ENCODE measurements at regions not wholly inside any gene's neighbourhood (a gene's known extent, or its start where the extent isn't known, plus 50 kb on each side); places are given as distances from the start of the nearest gene placed in this dataset.
"Not testable (repeated sequence)": the region's sequence is repeated elsewhere in the genome, so short reads cannot be mapped to it uniquely, and the experiment has no call there.

DNA sequence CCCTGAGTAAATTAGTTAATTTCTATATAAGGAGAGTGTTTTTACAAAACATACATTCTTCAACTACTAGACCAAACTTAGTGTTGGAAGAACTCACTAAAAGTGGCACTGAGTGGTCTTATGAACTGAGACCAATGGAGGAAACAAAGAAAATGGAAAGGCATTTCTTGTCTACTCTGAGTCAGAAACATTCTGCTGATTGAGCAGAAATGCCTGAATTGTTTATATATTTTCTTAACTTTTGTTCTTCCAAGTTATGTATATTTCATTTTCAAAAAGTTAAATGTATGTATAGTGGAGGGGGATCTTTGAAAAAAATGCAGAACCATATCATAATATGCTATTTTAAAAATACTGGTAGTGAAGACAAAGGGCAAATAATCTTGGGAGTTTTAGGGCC is 320.7 kb downstream of the HGF start:
- TF ChIP-seq, protein P1, sequence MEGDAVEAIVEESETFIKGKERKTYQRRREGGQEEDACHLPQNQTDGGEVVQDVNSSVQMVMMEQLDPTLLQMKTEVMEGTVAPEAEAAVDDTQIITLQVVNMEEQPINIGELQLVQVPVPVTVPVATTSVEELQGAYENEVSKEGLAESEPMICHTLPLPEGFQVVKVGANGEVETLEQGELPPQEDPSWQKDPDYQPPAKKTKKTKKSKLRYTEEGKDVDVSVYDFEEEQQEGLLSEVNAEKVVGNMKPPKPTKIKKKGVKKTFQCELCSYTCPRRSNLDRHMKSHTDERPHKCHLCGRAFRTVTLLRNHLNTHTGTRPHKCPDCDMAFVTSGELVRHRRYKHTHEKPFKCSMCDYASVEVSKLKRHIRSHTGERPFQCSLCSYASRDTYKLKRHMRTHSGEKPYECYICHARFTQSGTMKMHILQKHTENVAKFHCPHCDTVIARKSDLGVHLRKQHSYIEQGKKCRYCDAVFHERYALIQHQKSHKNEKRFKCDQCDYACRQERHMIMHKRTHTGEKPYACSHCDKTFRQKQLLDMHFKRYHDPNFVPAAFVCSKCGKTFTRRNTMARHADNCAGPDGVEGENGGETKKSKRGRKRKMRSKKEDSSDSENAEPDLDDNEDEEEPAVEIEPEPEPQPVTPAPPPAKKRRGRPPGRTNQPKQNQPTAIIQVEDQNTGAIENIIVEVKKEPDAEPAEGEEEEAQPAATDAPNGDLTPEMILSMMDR (IDR thresholded peaks at IDR 0.05; ENCODE audit: insufficient read depth, low read depth, low read length, missing control alignments), result no peak
- no peak for DNase-seq (ENCODE audit: low read depth)
- H3K4me3 ChIP-seq (ENCODE audit: low read depth, low read length), result no peak overlapping the region

DNA sequence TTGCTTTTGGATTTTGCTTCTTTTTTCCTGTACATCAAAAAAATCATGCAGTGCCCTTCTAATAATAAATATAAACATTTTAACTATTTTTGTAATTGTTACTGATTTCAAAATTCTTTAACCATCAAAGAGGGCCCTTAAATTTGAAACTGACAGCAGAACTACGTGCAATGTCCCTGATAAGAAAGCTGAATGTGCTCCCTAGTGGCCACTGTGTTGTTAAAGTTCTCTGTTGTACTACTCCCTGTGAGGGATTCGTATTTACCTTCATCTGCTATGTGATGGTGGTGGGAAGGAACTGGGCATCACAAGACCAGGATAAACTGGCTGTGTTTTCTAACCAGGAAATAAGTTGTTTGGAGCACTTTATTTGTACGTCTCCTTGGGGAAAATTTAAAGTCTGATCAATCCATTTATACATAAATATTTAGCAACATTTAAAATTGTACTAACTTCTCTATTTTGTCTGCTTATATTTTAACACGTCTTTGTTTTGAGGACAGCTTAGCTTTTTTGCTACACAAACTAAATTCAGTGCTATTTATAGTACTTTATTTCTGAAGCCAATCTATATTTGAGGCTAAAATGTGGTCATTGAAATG is 322.4 kb downstream of the HGF start:
- H3K4me3 ChIP-seq (ENCODE audit: low read depth, low read length), result no peak overlapping the region
- TF ChIP-seq, protein P1 (IDR thresholded peaks at IDR 0.05; ENCODE audit: insufficient read depth, low read depth, low read length, missing control alignments), result no peak
- peak; percentile 11 for DNase-seq (ENCODE audit: low read depth)

DNA sequence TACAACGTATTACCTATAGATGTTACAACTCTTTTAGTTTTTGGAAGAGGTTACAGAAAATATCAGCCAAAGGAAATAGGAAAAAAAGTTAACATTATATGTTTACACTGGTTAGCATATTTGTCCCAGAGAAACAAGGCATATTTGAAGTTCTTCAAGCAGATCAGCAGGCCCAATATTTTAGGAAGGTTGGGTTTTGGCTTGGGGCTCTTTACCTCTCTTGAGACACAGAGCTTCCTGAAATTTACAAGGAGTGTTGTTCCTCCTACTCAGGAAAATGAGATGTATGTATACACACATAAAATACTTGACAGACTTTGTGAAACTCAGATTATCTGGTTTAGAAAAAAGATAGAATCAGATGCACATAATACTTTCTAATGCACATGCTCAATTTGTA is 323.6 kb downstream of the HGF start:
- TF ChIP-seq, protein P1 (IDR thresholded peaks at IDR 0.05; ENCODE audit: insufficient read depth, low read depth, low read length, missing control alignments), result no peak
- no peak overlapping the region for H3K4me3 ChIP-seq (ENCODE audit: low read depth, low read length)
- DNase-seq (ENCODE audit: low read depth), result no peak

DNA sequence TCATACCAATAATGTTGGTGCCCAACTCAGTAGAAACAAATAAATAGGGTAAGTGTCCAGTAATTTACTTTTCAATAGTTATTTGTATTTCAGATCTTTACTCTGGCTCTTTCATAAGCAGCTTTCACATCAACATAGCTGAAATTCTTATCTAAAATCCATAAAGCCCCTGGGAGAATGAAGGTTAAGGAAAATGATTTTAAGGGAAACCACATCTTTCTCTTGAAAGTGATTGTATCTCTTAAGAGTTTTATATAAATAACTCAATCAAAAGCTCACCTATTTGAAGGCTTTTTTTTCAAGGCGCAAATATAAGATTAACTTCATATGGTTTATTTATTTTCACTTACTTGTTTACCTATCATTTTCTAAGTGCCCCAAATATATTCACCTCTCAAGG is 324.4 kb downstream of the HGF start:
- no peak for DNase-seq (ENCODE audit: low read depth)
- TF ChIP-seq, protein P1 (IDR thresholded peaks at IDR 0.05; ENCODE audit: insufficient read depth, low read depth, low read length, missing control alignments), result no peak
- no peak overlapping the region for H3K4me3 ChIP-seq (ENCODE audit: low read depth, low read length)

DNA sequence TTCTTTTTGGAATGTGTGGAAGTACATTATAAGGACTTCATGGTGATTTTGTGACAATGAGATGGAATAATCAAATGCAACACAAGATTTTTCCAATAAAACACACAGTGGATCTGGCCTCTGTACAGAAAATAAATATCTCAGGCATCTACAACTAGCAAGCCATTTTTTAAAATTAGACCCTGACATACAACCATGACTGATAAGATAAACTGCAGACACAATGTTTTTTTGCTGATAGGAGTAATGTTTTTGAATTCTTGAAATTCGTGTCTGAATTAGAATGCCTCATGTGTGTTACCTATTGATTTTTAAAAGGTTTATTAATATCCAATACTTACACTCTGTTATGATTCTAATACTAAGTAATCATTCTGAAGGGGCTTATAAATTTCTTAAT is 328.1 kb downstream of the HGF start:
- no peak for DNase-seq (ENCODE audit: low read depth)
- TF ChIP-seq, protein P1 (IDR thresholded peaks at IDR 0.05; ENCODE audit: insufficient read depth, low read depth, low read length, missing control alignments), result no peak
- H3K4me3 ChIP-seq (ENCODE audit: low read depth, low read length), result no peak overlapping the region

DNA sequence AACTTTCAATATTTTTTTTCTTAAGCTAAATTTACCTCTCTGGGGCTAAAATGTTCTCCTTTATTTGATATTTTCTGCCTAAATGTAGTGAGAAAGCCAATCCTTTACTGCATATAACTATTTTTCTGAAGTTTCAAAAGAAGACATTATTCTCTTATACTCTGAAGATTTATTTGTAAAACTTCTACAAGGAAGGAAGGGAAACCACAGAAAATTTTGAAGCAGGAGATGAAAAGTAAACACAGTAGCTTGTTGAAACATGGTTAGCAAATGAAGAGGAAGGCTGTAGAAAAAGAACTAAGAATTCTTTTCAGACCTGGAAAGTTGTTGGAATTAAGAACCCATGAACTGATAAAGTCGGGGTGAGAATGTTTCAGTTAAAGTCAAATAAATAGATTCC is 330.3 kb downstream of the HGF start:
- TF ChIP-seq, protein P1 (IDR thresholded peaks at IDR 0.05; ENCODE audit: insufficient read depth, low read depth, low read length, missing control alignments), result no peak
- no peak for DNase-seq (ENCODE audit: low read depth)

DNA sequence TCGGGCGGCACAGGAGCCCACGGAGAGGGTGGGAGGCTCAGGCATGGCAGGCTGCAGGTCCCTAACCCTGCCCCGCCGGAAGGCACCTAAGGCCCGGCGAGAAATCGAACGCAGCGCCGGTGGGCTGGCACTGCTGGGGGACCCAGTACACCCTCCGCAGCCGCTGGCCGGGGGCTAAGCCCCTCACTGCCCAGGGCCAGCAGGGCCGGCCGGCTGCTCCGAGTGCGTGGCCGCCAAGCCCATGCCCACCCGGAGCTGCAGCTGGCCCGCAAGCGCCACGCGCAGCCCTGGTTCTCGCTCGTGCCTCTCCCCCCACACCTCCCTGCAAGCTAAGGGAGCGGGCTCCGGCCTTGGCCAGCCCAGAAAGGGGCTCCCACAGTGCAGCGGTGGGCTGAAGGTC is 332.7 kb downstream of the HGF start:
- H3K4me3 ChIP-seq (ENCODE audit: low read depth, low read length); DNase-seq (ENCODE audit: low read depth): not testable (repeated sequence)

More for the DNA sequence above, 330.3 kb downstream of the HGF start:
- H3K4me3 ChIP-seq (ENCODE audit: low read depth, low read length), result no peak overlapping the region
